ENCODE measurements at regions not wholly inside any gene's neighbourhood (a gene's known extent, or its start where the extent isn't known, plus 50 kb on each side); places are given as distances from the start of the nearest gene placed in this dataset.

- Histone ChIP-seq H3K27ac (ENCODE audit: low read depth, low read length) (no peak overlapping the region), H3K4me1 (ENCODE audit: control insufficient read depth in 3 of 3, insufficient read depth in 3 of 3, low read length in 3 of 3) (no peaks in the 10 kb centered on the region), H3K27me3 (ENCODE audit: control insufficient read depth in 3 of 3, insufficient read depth in 3 of 3, low read length in 3 of 3) (peaks cover 0 to 2% (median 0%) of the 10 kb centered on the region in 3 donors), H3K9ac (ENCODE audit: low read depth in 1 of 3, low read length in 3 of 3) (no peak overlapping the region), H3K36me3 (ENCODE audit: control insufficient read depth in 3 of 3, insufficient read depth in 3 of 3, low read length in 3 of 3) (no peaks in the 10 kb centered on the region), H3K9me3 (ENCODE audit: control insufficient read depth in 3 of 3, low read length in 3 of 3) (no peaks in the 10 kb centered on the region), H3K4me3 (ENCODE audit: low read length in 3 of 3) (no peak overlapping the region)
Observed at GRCh38 chr7:42351316-42351935, 114.4 kb upstream of the GLI3 start.

DNA sequence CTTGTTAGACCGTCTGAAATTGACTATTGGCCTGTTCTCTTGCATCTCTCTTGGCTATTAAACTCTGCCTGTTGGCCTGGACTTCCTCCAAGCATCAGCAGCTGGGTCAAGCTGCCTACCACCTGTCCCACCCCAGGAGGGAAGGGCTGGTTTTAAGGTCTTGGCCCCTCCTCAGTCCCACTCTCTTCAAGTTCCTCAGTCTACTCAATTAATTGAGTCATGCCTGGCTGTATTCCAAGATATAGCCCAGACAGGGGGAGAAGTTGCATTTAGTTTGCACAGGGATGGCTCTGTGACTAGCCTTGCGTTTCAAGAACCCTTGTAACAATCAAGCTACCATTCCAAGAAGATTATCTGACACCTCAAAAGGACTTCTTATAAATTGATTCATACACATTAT, 113.8 kb upstream of the GLI3 start:
- Histone ChIP-seq H3K4me3 (ENCODE audit: low read length in 3 of 3) (no peak overlapping the region), H3K36me3 (ENCODE audit: control insufficient read depth in 3 of 3, insufficient read depth in 3 of 3, low read length in 3 of 3) (no peaks in the 10 kb centered on the region), H3K27ac (ENCODE audit: low read depth, low read length) (no peak overlapping the region), H3K27me3 (ENCODE audit: control insufficient read depth in 3 of 3, insufficient read depth in 3 of 3, low read length in 3 of 3) (peaks cover 0 to 2% (median 0%) of the 10 kb centered on the region in 3 donors), H3K4me1 (ENCODE audit: control insufficient read depth in 3 of 3, insufficient read depth in 3 of 3, low read length in 3 of 3) (peaks cover 0 to 1% (median under 1%) of the 10 kb centered on the region in 3 donors), H3K9me3 (ENCODE audit: control insufficient read depth in 3 of 3, low read length in 3 of 3) (no peaks in the 10 kb centered on the region), H3K9ac (ENCODE audit: low read depth in 1 of 3, low read length in 3 of 3) (no peak overlapping the region)

GRCh38 chr7:42348631-42349030, 111.6 kb upstream of the GLI3 start:
- Histone ChIP-seq H3K27ac (ENCODE audit: low read depth, low read length) (no peak overlapping the region), H3K27me3 (ENCODE audit: control insufficient read depth in 3 of 3, insufficient read depth in 3 of 3, low read length in 3 of 3) (peaks cover 0 to 2% (median 0%) of the 10 kb centered on the region in 3 donors), H3K36me3 (ENCODE audit: control insufficient read depth in 3 of 3, insufficient read depth in 3 of 3, low read length in 3 of 3) (no peaks in the 10 kb centered on the region), H3K9me3 (ENCODE audit: control insufficient read depth in 3 of 3, low read length in 3 of 3) (no peaks in the 10 kb centered on the region), H3K4me1 (ENCODE audit: control insufficient read depth in 3 of 3, insufficient read depth in 3 of 3, low read length in 3 of 3) (peaks cover 0 to 7% (median 4%) of the 10 kb centered on the region in 3 donors), H3K4me3 (ENCODE audit: low read length in 3 of 3) (no peak overlapping the region), H3K9ac (ENCODE audit: low read depth in 1 of 3, low read length in 3 of 3) (no peak overlapping the region)

- no peak overlapping the region for H3K9ac ChIP-seq (ENCODE audit: low read depth in 1 of 3, low read length in 3 of 3)
- peaks cover 0 to 2% (median 0%) of the 10 kb centered on the region in 3 donors for H3K27me3 ChIP-seq (ENCODE audit: control insufficient read depth in 3 of 3, insufficient read depth in 3 of 3, low read length in 3 of 3)
- H3K9me3 ChIP-seq (ENCODE audit: control insufficient read depth in 3 of 3, low read length in 3 of 3): no peaks in the 10 kb centered on the region
- H3K36me3 ChIP-seq (ENCODE audit: control insufficient read depth in 3 of 3, insufficient read depth in 3 of 3, low read length in 3 of 3): no peaks in the 10 kb centered on the region
- H3K4me3 ChIP-seq (ENCODE audit: low read length in 3 of 3): no peak overlapping the region
- peaks cover 0 to 7% (median 4%) of the 10 kb centered on the region in 3 donors for H3K4me1 ChIP-seq (ENCODE audit: control insufficient read depth in 3 of 3, insufficient read depth in 3 of 3, low read length in 3 of 3)
- H3K27ac ChIP-seq (ENCODE audit: low read depth, low read length): no peak overlapping the region
Observed at GRCh38 chr7:42348071-42348470, 111.1 kb upstream of the GLI3 start.

DNA sequence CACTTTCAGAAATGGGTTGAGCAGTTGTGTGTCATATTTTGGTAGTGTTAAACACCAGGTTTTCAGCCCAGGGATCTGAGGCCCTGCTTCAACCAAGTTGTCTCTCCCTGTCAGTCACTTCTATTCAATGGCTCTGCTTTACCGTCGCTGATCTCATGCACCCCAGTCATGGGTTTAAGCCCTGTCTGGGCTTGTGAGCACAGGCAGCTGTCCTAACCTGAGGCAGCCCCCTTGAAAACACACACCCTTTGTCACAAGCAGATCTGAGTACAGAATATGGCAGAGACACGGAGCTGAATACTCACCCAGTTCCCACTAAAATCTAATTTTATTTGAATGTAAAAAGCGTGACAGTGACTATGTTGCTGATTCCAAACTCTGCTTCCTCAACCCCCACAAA, 110.6 kb upstream of the GLI3 start:
- no peaks in the 10 kb centered on the region for H3K9me3 ChIP-seq (ENCODE audit: control insufficient read depth in 3 of 3, low read length in 3 of 3)
- H3K36me3 ChIP-seq (ENCODE audit: control insufficient read depth in 3 of 3, insufficient read depth in 3 of 3, low read length in 3 of 3): no peaks in the 10 kb centered on the region
- peaks cover 0 to 7% (median 4%) of the 10 kb centered on the region in 3 donors for H3K4me1 ChIP-seq (ENCODE audit: control insufficient read depth in 3 of 3, insufficient read depth in 3 of 3, low read length in 3 of 3)
- no peak overlapping the region for H3K4me3 ChIP-seq (ENCODE audit: low read length in 3 of 3)
- H3K27ac ChIP-seq (ENCODE audit: low read depth, low read length): no peak overlapping the region
- H3K27me3 ChIP-seq (ENCODE audit: control insufficient read depth in 3 of 3, insufficient read depth in 3 of 3, low read length in 3 of 3): peaks cover 0 to 2% (median 0%) of the 10 kb centered on the region in 3 donors
- no peak overlapping the region for H3K9ac ChIP-seq (ENCODE audit: low read depth in 1 of 3, low read length in 3 of 3)

DNA sequence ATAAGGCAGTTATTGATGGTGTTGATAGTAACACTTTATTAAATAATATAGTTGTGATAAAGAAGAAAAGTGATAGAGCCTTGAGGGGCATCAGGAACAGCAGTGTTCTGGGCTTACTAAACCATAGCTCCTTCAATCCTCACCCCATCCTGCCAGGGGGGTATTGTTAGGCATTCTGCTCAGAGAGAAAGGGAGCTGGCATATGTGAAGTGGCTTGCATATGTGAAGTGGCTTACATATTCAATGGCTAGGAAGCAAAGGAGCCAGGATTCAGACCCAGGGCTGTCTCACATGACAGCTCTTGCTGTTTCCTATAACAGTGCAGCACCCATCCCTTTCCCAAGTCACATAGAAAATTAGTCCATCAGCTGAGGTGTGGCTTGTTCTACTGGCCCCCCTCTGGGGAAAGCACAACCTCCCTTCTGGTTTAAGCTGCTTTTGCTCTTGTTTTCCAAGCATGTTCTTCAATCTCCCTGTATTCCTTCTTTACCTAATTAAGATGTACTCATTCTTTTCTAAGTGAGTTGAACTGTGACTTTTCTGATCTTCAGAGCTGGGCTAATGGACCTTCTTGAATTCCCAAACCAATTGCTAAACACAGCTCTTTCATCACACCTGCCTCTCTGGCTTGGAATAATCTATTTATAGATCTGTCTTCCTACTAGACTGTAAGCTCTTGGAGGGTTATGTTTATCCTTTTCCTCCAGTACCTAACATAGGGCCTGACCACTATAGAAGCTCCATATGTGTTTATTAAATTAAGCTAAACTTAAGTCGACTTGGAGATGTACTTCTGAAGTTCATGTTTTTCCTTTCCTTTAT, 108.7 kb upstream of the GLI3 start:
- Histone ChIP-seq H3K9ac (ENCODE audit: low read depth in 1 of 3, low read length in 3 of 3) (no peak overlapping the region), H3K27me3 (ENCODE audit: control insufficient read depth in 3 of 3, insufficient read depth in 3 of 3, low read length in 3 of 3) (no peaks in the 10 kb centered on the region), H3K36me3 (ENCODE audit: control insufficient read depth in 3 of 3, insufficient read depth in 3 of 3, low read length in 3 of 3) (no peaks in the 10 kb centered on the region), H3K9me3 (ENCODE audit: control insufficient read depth in 3 of 3, low read length in 3 of 3) (no peaks in the 10 kb centered on the region), H3K4me3 (ENCODE audit: low read length in 3 of 3) (no peak overlapping the region), H3K4me1 (ENCODE audit: control insufficient read depth in 3 of 3, insufficient read depth in 3 of 3, low read length in 3 of 3) (peaks cover 0 to 11% (median 4%) of the 10 kb centered on the region in 3 donors), H3K27ac (ENCODE audit: low read depth, low read length) (no peak overlapping the region)

DNA sequence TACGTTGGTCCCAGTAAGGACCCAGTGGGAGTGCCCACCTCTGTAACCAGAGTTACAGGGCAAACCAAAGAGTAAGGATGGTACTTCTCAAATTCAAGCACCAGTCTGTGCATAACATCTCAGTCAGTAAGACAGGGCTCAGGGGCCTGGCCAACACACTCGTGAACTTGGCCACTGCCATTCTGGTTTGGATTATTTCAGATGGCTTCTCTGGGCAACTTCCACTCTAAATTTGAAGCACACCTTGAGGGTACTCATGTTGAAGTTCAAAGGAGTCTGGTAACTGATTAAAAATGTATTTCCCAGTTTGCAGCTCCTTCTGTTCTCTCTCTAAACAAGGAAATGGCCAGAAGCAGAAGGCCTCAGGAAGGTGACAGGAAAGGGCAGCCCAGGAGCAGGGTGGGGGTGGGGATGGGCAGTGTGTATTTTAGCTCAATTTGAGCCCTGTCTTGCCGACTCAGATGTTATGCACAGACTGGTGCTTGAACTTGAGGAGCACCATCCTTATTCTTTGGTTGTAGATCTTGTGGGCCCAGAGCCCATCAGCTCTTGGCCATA, 107.3 kb upstream of the GLI3 start:
- Histone ChIP-seq H3K27ac (ENCODE audit: low read depth, low read length) (no peak overlapping the region), H3K4me3 (ENCODE audit: low read length in 3 of 3) (no peak overlapping the region), H3K9me3 (ENCODE audit: control insufficient read depth in 3 of 3, low read length in 3 of 3) (no peaks in the 10 kb centered on the region), H3K9ac (ENCODE audit: low read depth in 1 of 3, low read length in 3 of 3) (no peak overlapping the region), H3K36me3 (ENCODE audit: control insufficient read depth in 3 of 3, insufficient read depth in 3 of 3, low read length in 3 of 3) (no peaks in the 10 kb centered on the region), H3K4me1 (ENCODE audit: control insufficient read depth in 3 of 3, insufficient read depth in 3 of 3, low read length in 3 of 3) (peaks cover 0 to 11% (median 4%) of the 10 kb centered on the region in 3 donors), H3K27me3 (ENCODE audit: control insufficient read depth in 3 of 3, insufficient read depth in 3 of 3, low read length in 3 of 3) (no peaks in the 10 kb centered on the region)

- H3K4me3 ChIP-seq (ENCODE audit: low read length in 3 of 3): no peak overlapping the region
- H3K9me3 ChIP-seq (ENCODE audit: control insufficient read depth in 3 of 3, low read length in 3 of 3): no peaks in the 10 kb centered on the region
- peaks cover 3 to 11% (median 4%) of the 10 kb centered on the region in 3 donors for H3K4me1 ChIP-seq (ENCODE audit: control insufficient read depth in 3 of 3, insufficient read depth in 3 of 3, low read length in 3 of 3)
- H3K36me3 ChIP-seq (ENCODE audit: control insufficient read depth in 3 of 3, insufficient read depth in 3 of 3, low read length in 3 of 3): no peaks in the 10 kb centered on the region
- H3K27me3 ChIP-seq (ENCODE audit: control insufficient read depth in 3 of 3, insufficient read depth in 3 of 3, low read length in 3 of 3): no peaks in the 10 kb centered on the region
- no peak overlapping the region for H3K27ac ChIP-seq (ENCODE audit: low read depth, low read length)
- no peak overlapping the region for H3K9ac ChIP-seq (ENCODE audit: low read depth in 1 of 3, low read length in 3 of 3)
Observed at GRCh38 chr7:42342381-42342780, 105.4 kb upstream of the GLI3 start.

DNA sequence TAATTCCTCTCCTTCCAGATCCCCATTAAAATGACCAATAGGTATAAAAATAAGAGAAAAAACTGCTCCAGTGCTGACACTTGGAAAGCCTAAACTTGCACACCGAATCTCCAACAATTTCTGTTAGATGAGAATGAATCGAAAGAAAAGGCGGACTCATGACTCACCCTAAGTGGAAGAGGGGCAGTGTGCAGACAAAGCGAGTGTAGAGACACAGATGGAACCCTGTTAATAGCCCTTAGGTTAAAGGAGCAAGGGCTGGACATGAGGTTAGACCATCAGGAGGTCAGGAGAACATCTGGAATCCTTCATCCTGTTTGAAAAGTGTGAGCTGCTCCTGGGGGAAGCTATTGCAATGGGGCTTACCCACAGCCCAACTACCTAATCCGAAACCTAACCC, 103.4 kb upstream of the GLI3 start:
- Histone ChIP-seq H3K36me3 (ENCODE audit: control insufficient read depth in 3 of 3, insufficient read depth in 3 of 3, low read length in 3 of 3) (no peaks in the 10 kb centered on the region), H3K27me3 (ENCODE audit: control insufficient read depth in 3 of 3, insufficient read depth in 3 of 3, low read length in 3 of 3) (no peaks in the 10 kb centered on the region), H3K27ac (ENCODE audit: low read depth, low read length) (no peak overlapping the region), H3K9me3 (ENCODE audit: control insufficient read depth in 3 of 3, low read length in 3 of 3) (no peaks in the 10 kb centered on the region), H3K4me3 (ENCODE audit: low read length in 3 of 3) (no peak overlapping the region), H3K4me1 (ENCODE audit: control insufficient read depth in 3 of 3, insufficient read depth in 3 of 3, low read length in 3 of 3) (peaks cover 0 to 5% (median 4%) of the 10 kb centered on the region in 3 donors), H3K9ac (ENCODE audit: low read depth in 1 of 3, low read length in 3 of 3) (no peak overlapping the region)
